ENCODE measurements at regions not wholly inside any gene's neighbourhood (a gene's known extent, or its start where the extent isn't known, plus 50 kb on each side); places are given as distances from the start of the nearest gene placed in this dataset.

- in situ Hi-C loops (cut with MboI; ENCODE audit: low sequenced_read_pairs), result no loop called here
These were observed 549.5 kb upstream of the ARRDC4 start for GRCh38 chr15:97410897-97411575.

- in situ Hi-C loops (cut with MboI; ENCODE audit: low sequenced_read_pairs), result no loop called here
These were observed 540.4 kb upstream of the ARRDC4 start for GRCh38 chr15:97420130-97420529.

- in situ Hi-C loops (cut with MboI; ENCODE audit: low sequenced_read_pairs), result no loop called here
These were observed 534.9 kb upstream of the ARRDC4 start for GRCh38 chr15:97425596-97425995.

- in situ Hi-C loops (cut with MboI; ENCODE audit: low sequenced_read_pairs), result no loop called here
These were observed 517.4 kb upstream of the ARRDC4 start for GRCh38 chr15:97443101-97443500.

- in situ Hi-C loops (cut with MboI; ENCODE audit: low sequenced_read_pairs), result no loop called here
These were observed 514.4 kb upstream of the ARRDC4 start for GRCh38 chr15:97446138-97446537.

GRCh38 chr15:97456521-97457202 is 503.8 kb upstream of the ARRDC4 start:
- in situ Hi-C loops (cut with MboI; ENCODE audit: low sequenced_read_pairs), result no loop called here

- in situ Hi-C loops (cut with MboI; ENCODE audit: low sequenced_read_pairs), result no loop called here
These were observed 503.2 kb upstream of the ARRDC4 start for GRCh38 chr15:97457203-97457847.

GRCh38 chr15:97459771-97460170 is 500.7 kb upstream of the ARRDC4 start:
- in situ Hi-C loops (cut with MboI; ENCODE audit: low sequenced_read_pairs), result no loop called here

- in situ Hi-C loops (cut with MboI; ENCODE audit: low sequenced_read_pairs), result no loop called here
These were observed 499.3 kb upstream of the ARRDC4 start for GRCh38 chr15:97461226-97461625.

GRCh38 chr15:97463696-97464095 is 496.8 kb upstream of the ARRDC4 start:
- in situ Hi-C loops (cut with MboI; ENCODE audit: low sequenced_read_pairs), result no loop called here

GRCh38 chr15:97470417-97470816 is 490.1 kb upstream of the ARRDC4 start:
- in situ Hi-C loops (cut with MboI; ENCODE audit: low sequenced_read_pairs), result no loop called here

GRCh38 chr15:97473627-97474026 is 486.9 kb upstream of the ARRDC4 start:
- in situ Hi-C loops (cut with MboI; ENCODE audit: low sequenced_read_pairs), result no loop called here

GRCh38 chr15:97479957-97480356 is 480.5 kb upstream of the ARRDC4 start:
- in situ Hi-C loops (cut with MboI; ENCODE audit: low sequenced_read_pairs), result no loop called here

GRCh38 chr15:97482521-97482920 is 478.0 kb upstream of the ARRDC4 start:
- in situ Hi-C loops (cut with MboI; ENCODE audit: low sequenced_read_pairs), result no loop called here

- in situ Hi-C loops (cut with MboI; ENCODE audit: low sequenced_read_pairs), result no loop called here
These were observed 477.3 kb upstream of the ARRDC4 start for GRCh38 chr15:97483232-97483631.

- in situ Hi-C loops (cut with MboI; ENCODE audit: low sequenced_read_pairs), result no loop called here
These were observed 470.1 kb upstream of the ARRDC4 start for GRCh38 chr15:97490429-97490828.

GRCh38 chr15:97501291-97501690 is 459.2 kb upstream of the ARRDC4 start:
- in situ Hi-C loops (cut with MboI; ENCODE audit: low sequenced_read_pairs), result no loop called here

- in situ Hi-C loops (cut with MboI; ENCODE audit: low sequenced_read_pairs), result no loop called here
These were observed 458.5 kb upstream of the ARRDC4 start for GRCh38 chr15:97502038-97502437.

- in situ Hi-C loops (cut with MboI; ENCODE audit: low sequenced_read_pairs), result no loop called here
These were observed 456.3 kb upstream of the ARRDC4 start for GRCh38 chr15:97504031-97504792.

- in situ Hi-C loops (cut with MboI; ENCODE audit: low sequenced_read_pairs), result no loop called here
These were observed 442.8 kb upstream of the ARRDC4 start for GRCh38 chr15:97517737-97518136.

GRCh38 chr15:97520689-97521088 is 439.8 kb upstream of the ARRDC4 start:
- in situ Hi-C loops (cut with MboI; ENCODE audit: low sequenced_read_pairs), result no loop called here

All from HL-60/S4 treated with phorbol 12-myristate 13-acetate at 8.2 ng/mL for 4 days and 3 days (cell line).